ENCODE measurements at regions not wholly inside any gene's neighbourhood (a gene's known extent, or its start where the extent isn't known, plus 50 kb on each side); places are given as distances from the start of the nearest gene placed in this dataset.

- no peak for TF ChIP-seq CTCF (IDR thresholded peaks at IDR 0.05; ENCODE audit: control extremely low read depth, extremely low read depth, low read depth, missing control alignments)
- ChIA-PET POLR2A (interaction anchor here (1.4 kb wide), 1 partner anchor 109 kb away, joined by 9 read pairs; the partner anchor contains the start of gene NABP1), CTCF (interaction anchor here (1.0 to 1.8 kb wide), 10 partner anchors 10 to 593 kb away, joined by 3 to 15 read pairs (median 6); no protein-coding TSS in a partner anchor)
- DNase-seq (ENCODE audit: extremely low spot score) = no peak
Measured at GRCh38 chr2:191569025-191569424, 108.9 kb upstream of the NABP1 start.

- CTCF ChIA-PET = interaction anchor here (1.1 to 1.4 kb wide), 2 partner anchors 120 to 591 kb away, joined by 4 read pairs; no protein-coding TSS in a partner anchor
- DNase-seq (ENCODE audit: extremely low spot score) = no peak
- peak; percentile 38 for TF ChIP-seq CTCF (IDR thresholded peaks at IDR 0.05; ENCODE audit: control extremely low read depth, extremely low read depth, low read depth, missing control alignments)
- POLR2A ChIA-PET = no interaction called here
Measured at GRCh38 chr2:191571163-191571769, 106.7 kb upstream of the NABP1 start.

GRCh38 chr2:191572319-191572718, 105.6 kb upstream of the NABP1 start:
- DNase-seq (ENCODE audit: extremely low spot score) = no peak
- POLR2A ChIA-PET = interaction anchor here (1.1 kb wide), 1 partner anchor 105 kb away, joined by 3 read pairs; the partner anchor contains the start of gene NABP1
- CTCF ChIA-PET = no interaction called here
- no peak for TF ChIP-seq CTCF (IDR thresholded peaks at IDR 0.05; ENCODE audit: control extremely low read depth, extremely low read depth, low read depth, missing control alignments)

GRCh38 chr2:191573216-191573615, 104.7 kb upstream of the NABP1 start:
- no peak for DNase-seq (ENCODE audit: extremely low spot score)
- POLR2A ChIA-PET = interaction anchor here (1.1 kb wide), 1 partner anchor 104 kb away, joined by 3 read pairs; the partner anchor contains the start of gene NABP1
- CTCF ChIA-PET = interaction anchor here (1.0 to 2.5 kb wide), 5 partner anchors 18 to 186 kb away, joined by 3 to 8 read pairs (median 3); no protein-coding TSS in a partner anchor
- no peak for TF ChIP-seq CTCF (IDR thresholded peaks at IDR 0.05; ENCODE audit: control extremely low read depth, extremely low read depth, low read depth, missing control alignments)

- POLR2A ChIA-PET = no interaction called here
- no peak for TF ChIP-seq CTCF (IDR thresholded peaks at IDR 0.05; ENCODE audit: control extremely low read depth, extremely low read depth, low read depth, missing control alignments)
- no peak for DNase-seq (ENCODE audit: extremely low spot score)
- CTCF ChIA-PET = interaction anchor here (0.8 to 2.5 kb wide), 7 partner anchors 10 to 185 kb away, joined by 3 to 8 read pairs (median 3); no protein-coding TSS in a partner anchor
Measured at GRCh38 chr2:191574232-191574631, 103.7 kb upstream of the NABP1 start.

- CTCF ChIA-PET = interaction anchor here (1.5 kb wide), 1 partner anchor 22 kb away, joined by 3 read pairs; no protein-coding TSS in a partner anchor
- no peak for DNase-seq (ENCODE audit: extremely low spot score)
- no peak for TF ChIP-seq CTCF (IDR thresholded peaks at IDR 0.05; ENCODE audit: control extremely low read depth, extremely low read depth, low read depth, missing control alignments)
- POLR2A ChIA-PET = no interaction called here
Measured at GRCh38 chr2:191577605-191578004, 100.3 kb upstream of the NABP1 start.
